PC-9 (cell line): ENCODE measurements at regions not wholly inside any gene's neighbourhood (a gene's known extent, or its start where the extent isn't known, plus 50 kb on each side); places are given as distances from the start of the nearest gene placed in this dataset.

ENCODE experiments used
- EZH2 ChIP-seq: fragments of 200-600 bp; sonication (generic); IDR thresholded peaks from 2 replicates; pipeline ENCODE4 v1.8.0; 2017; ENCODE audit warnings: antibody characterized with exemption, low read depth
- TF ChIP-seq, protein P1 (sequence below): fragments of 200-600 bp; sonication (generic); conservative IDR thresholded peaks from 2 replicates; pipeline ENCODE4 v1.6.1; 2017; ENCODE audit warnings: mixed run types, antibody characterized with exemption, mild to moderate bottlenecking, moderate library complexity

DNA sequence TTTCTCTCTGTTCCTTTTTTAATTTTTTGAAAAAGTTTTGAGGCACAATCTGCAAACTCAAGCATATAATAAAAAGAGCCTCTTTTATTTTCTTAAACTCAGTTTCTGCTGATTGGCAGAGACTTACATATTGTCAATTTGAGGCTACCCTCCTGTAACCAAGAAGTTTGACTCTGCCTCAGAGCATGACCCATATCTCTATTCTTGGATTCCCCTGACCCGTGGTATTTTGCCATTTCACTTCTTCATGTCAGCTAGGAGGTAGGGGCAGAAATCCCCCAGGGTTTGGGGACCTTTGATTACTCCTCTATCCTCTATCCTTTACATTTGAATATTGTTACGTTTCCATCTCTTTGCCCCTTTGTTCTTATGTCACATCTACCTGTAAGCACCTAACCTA lies 479.1 kb upstream of the ALCAM start:
- TF ChIP-seq, protein P1, sequence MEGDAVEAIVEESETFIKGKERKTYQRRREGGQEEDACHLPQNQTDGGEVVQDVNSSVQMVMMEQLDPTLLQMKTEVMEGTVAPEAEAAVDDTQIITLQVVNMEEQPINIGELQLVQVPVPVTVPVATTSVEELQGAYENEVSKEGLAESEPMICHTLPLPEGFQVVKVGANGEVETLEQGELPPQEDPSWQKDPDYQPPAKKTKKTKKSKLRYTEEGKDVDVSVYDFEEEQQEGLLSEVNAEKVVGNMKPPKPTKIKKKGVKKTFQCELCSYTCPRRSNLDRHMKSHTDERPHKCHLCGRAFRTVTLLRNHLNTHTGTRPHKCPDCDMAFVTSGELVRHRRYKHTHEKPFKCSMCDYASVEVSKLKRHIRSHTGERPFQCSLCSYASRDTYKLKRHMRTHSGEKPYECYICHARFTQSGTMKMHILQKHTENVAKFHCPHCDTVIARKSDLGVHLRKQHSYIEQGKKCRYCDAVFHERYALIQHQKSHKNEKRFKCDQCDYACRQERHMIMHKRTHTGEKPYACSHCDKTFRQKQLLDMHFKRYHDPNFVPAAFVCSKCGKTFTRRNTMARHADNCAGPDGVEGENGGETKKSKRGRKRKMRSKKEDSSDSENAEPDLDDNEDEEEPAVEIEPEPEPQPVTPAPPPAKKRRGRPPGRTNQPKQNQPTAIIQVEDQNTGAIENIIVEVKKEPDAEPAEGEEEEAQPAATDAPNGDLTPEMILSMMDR = no peak
- TF ChIP-seq EZH2 = no peak
